ENCODE measurements at regions not wholly inside any gene's neighbourhood (a gene's known extent, or its start where the extent isn't known, plus 50 kb on each side); places are given as distances from the start of the nearest gene placed in this dataset.

DNA sequence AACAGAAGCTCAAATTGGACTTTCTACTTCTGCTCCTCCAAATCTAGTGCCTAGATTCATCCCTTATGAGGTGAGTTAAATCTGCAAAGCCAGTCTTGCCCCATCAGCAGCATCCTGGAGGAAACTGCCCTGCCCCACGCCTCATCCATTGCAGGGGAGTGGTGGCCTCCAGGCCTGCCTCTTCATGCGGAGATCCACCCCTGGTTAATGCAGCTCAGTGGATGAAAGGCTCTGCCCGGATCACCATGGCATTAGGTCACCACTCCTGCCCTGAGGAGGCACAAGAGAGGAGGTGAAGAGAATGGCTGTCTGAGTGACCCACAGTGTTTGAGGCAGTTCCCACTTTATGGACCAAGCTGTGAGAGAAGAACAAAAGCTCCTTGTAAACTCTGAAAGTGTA lies 218.1 kb downstream of the C12orf75 start:
- TF ChIP-seq POLR2AphosphoS5 (IDR thresholded peaks at IDR 0.05; ENCODE audit: low read length) (no peak), RAD21 (IDR thresholded peaks at IDR 0.05; ENCODE audit: insufficient read depth, low read depth, low read length) (no peak), SUZ12 (IDR thresholded peaks at IDR 0.05; ENCODE audit: unreplicated experiment) (no peak), POLR2A (IDR thresholded peaks at IDR 0.05; ENCODE audit: low read depth, low read length) (no peak)
- TF ChIP-seq, protein P1, sequence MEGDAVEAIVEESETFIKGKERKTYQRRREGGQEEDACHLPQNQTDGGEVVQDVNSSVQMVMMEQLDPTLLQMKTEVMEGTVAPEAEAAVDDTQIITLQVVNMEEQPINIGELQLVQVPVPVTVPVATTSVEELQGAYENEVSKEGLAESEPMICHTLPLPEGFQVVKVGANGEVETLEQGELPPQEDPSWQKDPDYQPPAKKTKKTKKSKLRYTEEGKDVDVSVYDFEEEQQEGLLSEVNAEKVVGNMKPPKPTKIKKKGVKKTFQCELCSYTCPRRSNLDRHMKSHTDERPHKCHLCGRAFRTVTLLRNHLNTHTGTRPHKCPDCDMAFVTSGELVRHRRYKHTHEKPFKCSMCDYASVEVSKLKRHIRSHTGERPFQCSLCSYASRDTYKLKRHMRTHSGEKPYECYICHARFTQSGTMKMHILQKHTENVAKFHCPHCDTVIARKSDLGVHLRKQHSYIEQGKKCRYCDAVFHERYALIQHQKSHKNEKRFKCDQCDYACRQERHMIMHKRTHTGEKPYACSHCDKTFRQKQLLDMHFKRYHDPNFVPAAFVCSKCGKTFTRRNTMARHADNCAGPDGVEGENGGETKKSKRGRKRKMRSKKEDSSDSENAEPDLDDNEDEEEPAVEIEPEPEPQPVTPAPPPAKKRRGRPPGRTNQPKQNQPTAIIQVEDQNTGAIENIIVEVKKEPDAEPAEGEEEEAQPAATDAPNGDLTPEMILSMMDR (IDR thresholded peaks at IDR 0.05 in 2 of 3, conservative IDR thresholded peaks at IDR 0.05 in 1 of 3; ENCODE audit: control insufficient read depth in 2 of 3, extremely low read depth in 1 of 3, insufficient read depth in 1 of 3, low read depth in 3 of 3, low read length in 3 of 3) = no peak
- TF ChIP-seq, protein P2, sequence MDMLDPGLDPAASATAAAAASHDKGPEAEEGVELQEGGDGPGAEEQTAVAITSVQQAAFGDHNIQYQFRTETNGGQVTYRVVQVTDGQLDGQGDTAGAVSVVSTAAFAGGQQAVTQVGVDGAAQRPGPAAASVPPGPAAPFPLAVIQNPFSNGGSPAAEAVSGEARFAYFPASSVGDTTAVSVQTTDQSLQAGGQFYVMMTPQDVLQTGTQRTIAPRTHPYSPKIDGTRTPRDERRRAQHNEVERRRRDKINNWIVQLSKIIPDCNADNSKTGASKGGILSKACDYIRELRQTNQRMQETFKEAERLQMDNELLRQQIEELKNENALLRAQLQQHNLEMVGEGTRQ (IDR thresholded peaks at IDR 0.05; ENCODE audit: borderline replicate concordance, low read depth, low read length) = no peak
